SJCRH30 (cell line): ENCODE measurements at regions not wholly inside any gene's neighbourhood (a gene's known extent, or its start where the extent isn't known, plus 50 kb on each side); places are given as distances from the start of the nearest gene placed in this dataset.

Source experiments
- DNase-seq, 2 experiments: peaks; one replicate each; pipeline ENCODE4 v3.0.0-alpha.2; 2015 to 2020
- H3K27ac ChIP-seq: fragments of 250-450 bp; sonication (Bioruptor Pico); 2 replicates; pipeline ENCODE4 v1.5.1; 2020; ENCODE audit warnings: mild to moderate bottlenecking, moderate library complexity
- H3K27me3 ChIP-seq: fragments of 250-450 bp; sonication (Bioruptor Pico); 2 replicates; pipeline ENCODE4 v1.5.1; 2020; ENCODE audit warnings: mild to moderate bottlenecking, moderate library complexity
- H3K36me3 ChIP-seq: fragments of 250-450 bp; sonication (Bioruptor Pico); 2 replicates; pipeline ENCODE4 v1.5.1; 2020; ENCODE audit warnings: mild to moderate bottlenecking, moderate library complexity
- H3K4me1 ChIP-seq: fragments of 250-450 bp; sonication (Bioruptor Pico); 2 replicates; pipeline ENCODE4 v1.5.1; 2020; ENCODE audit warnings: mild to moderate bottlenecking, moderate library complexity
- H3K4me3 ChIP-seq: fragments of 250-450 bp; sonication (Bioruptor Pico); 2 replicates; pipeline ENCODE4 v1.5.1; 2020; ENCODE audit warnings: mild to moderate bottlenecking, moderate library complexity
- H3K9me3 ChIP-seq: fragments of 250-450 bp; sonication (Bioruptor Pico); replicated peaks from 2 replicates; pipeline ENCODE4 v1.5.1; 2020; ENCODE audit warnings: mild to moderate bottlenecking, moderate library complexity

DNA sequence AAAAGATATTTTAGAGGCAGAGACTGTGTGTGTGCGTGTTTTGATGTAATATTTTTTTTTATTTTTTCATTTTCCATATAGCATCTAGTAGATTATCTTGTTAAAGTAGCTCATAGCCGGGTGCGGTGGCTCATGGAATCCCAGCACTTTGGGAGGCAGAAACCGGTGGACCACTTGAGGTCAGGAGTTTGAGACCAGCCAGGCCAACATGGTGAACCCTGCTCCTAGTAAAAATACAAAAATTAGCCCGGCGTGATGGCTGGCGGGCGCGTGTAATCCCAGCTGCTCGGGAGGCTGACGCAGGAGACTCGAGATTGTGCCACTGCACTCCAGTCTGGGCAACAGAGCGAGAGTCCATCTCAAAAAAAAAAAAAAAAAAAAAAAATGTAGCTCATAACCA is 1481.2 kb upstream of the CADM2 start:
- no peak overlapping the region for H3K4me3 ChIP-seq
- H3K27ac ChIP-seq = no peak overlapping the region
- DNase-seq = no peak
- no peaks in the 10 kb centered on the region for H3K36me3 ChIP-seq
- H3K9me3 ChIP-seq = no peaks in the 10 kb centered on the region
- H3K27me3 ChIP-seq = no peaks in the 10 kb centered on the region
- H3K4me1 ChIP-seq = peaks cover 9% of the 10 kb centered on the region; the same call in 1 of the 2 replicates

DNA sequence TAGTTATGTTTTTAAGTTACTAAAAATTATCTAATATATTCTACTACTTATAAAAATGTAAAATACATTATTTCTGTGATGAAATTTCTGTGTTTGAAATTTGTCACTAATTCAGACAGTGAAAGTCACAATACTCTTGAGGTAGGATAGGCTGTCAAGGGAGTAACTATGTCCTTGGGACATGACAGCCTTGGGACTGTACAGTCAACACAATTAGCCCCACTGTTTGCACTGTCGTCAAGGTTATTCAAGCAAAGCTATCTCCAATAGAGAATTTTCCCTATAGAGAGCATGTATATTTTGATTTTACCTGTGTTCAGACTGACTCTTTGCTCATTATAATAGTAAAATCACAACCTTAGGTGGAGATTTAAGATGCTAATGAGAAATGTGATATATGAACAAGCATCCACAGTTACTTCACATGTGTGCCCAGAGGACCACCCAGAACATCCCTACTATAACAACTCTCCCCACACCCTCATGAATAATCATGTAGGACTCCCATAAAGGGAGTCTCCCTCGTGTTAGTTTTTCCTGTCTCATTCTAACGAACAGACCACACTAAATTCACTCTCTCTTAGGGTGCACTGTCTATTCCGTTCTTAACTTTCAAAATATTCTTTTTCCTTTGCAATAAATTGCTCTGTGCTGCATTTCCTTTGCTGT is 1476.3 kb upstream of the CADM2 start:
- H3K27me3 ChIP-seq = no peaks in the 10 kb centered on the region
- peaks cover 9% of the 10 kb centered on the region; the same call in 1 of the 2 replicates for H3K4me1 ChIP-seq
- DNase-seq = no peak
- no peaks in the 10 kb centered on the region for H3K36me3 ChIP-seq
- no peak overlapping the region for H3K27ac ChIP-seq
- no peaks in the 10 kb centered on the region for H3K9me3 ChIP-seq
- H3K4me3 ChIP-seq = no peak overlapping the region

DNA sequence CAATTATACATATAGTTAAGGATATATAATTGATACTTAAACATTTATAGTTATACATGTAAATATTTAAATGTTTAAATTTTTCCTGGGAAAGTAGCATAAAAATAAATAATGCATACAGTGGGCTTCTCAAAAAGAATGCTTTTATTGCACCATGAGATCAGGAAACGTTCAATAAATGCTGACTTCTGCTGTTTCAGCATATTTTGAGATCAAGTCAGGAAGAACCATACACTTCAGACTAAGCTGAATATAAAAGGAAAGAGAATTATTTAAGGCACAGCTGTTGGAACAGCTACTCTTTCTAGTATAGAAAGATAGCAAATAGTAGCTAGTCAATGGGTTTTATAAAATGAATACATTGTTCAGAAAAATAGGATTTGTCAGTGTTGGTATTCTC is 1462.3 kb upstream of the CADM2 start:
- Histone ChIP-seq H3K9me3 (no peaks in the 10 kb centered on the region), H3K36me3 (no peaks in the 10 kb centered on the region), H3K27ac (no peak overlapping the region)

DNA sequence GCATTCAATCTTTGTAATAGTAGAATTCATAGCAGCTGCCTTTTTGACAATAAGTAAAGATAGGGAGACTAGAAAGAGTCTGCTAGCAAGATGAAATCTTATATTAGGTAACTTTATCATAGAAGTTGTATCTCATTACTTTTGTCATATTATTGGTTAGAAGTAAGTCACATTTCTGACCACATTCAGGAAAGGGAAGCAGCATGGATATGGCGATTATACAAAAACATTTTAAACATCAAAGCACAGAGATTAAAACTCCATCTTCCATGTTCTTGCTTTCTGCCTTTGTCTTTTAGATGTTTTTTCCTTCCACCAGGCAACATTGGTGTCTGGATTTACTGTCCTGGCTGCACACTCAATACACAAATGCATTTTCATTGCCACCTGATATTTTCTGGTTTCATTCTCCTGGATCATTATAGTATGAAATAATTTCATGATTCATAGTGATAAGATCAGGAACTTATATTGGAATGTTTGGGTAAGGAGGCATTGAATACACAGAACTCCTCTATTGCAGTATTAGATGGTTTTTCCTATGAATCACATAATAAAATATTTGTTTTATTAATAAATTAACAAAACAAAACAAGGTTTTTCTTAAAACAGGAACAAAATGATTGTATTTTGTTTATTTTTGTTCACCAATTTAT is 1460.3 kb upstream of the CADM2 start:
- Histone ChIP-seq H3K27ac (no peak overlapping the region), H3K27me3 (no peaks in the 10 kb centered on the region), H3K4me3 (no peak overlapping the region), H3K36me3 (no peaks in the 10 kb centered on the region), H3K4me1 (no peaks in the 10 kb centered on the region), H3K9me3 (no peaks in the 10 kb centered on the region)
- no peak for DNase-seq

More for the DNA sequence above, 1462.3 kb upstream of the CADM2 start:
- Histone ChIP-seq H3K27me3 (no peaks in the 10 kb centered on the region), H3K4me1 (no peaks in the 10 kb centered on the region), H3K4me3 (no peak overlapping the region)
- no peak for DNase-seq

DNA sequence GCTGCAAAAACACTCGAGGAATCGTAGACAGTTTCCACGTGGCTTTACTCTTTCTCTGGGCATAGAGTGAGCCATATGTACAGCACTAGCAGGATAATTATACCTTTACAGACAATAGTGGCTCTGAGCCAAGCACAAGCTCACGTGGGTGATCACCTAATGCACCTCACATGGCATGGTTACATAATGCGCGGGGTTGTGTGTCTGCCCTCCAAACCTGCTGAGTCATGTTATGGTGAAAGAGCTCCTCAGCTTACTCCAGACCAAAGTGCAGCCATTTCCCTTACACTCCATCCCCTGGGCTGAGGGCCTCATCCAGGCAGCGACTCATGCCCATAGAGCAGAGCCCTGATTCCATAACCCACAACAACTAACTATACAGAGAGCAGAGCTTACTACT is 1458.4 kb upstream of the CADM2 start:
- Histone ChIP-seq H3K4me3 (no peak overlapping the region), H3K9me3 (no peaks in the 10 kb centered on the region), H3K4me1 (no peaks in the 10 kb centered on the region), H3K27ac (no peak overlapping the region), H3K36me3 (no peaks in the 10 kb centered on the region), H3K27me3 (no peaks in the 10 kb centered on the region)
- no peak for DNase-seq

DNA sequence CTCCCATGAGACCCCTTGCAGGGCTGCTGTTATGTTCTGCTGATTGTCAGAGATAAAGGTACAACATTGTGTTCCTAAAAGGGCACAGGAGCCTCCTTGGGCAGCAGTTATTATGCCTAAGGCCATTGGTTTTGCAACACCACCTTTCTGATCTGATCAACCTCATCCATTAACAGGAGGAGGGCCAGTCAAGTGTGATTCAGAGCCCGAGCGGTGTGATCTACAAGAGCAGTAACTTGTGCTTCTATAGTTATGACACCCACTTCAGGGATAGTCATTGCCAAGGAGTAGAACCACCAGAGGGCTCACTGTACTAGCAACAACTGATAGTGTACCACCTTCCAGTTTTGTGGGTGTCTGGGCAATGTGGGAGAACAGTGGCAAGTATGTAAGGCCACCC is 1457.9 kb upstream of the CADM2 start:
- H3K4me1 ChIP-seq = no peaks in the 10 kb centered on the region
- H3K27ac ChIP-seq = no peak overlapping the region
- H3K27me3 ChIP-seq = no peaks in the 10 kb centered on the region
- H3K4me3 ChIP-seq = no peak overlapping the region
- DNase-seq = no peak
- H3K36me3 ChIP-seq = no peaks in the 10 kb centered on the region
- no peaks in the 10 kb centered on the region for H3K9me3 ChIP-seq

DNA sequence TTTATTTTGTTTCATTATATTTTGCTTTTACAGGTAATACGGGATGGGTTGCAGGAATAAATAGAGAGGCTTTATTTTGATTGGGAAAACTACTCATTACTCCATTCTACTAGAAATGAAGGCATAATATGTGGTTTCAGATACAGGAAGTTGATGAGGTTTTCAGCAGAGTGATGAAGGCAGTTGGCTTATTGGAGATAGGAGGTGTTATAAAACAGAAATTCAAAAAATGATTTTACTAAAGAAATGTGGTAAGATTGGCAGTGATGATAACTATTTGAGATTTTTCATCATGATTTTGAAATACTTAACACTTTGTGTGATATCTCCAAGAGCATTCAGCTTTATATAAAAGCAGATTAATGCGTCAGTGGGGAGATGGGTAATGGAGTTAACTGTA is 1445.7 kb upstream of the CADM2 start:
- H3K27me3 ChIP-seq = no peaks in the 10 kb centered on the region
- no peak overlapping the region for H3K4me3 ChIP-seq
- H3K27ac ChIP-seq = no peak overlapping the region
- H3K9me3 ChIP-seq = no peaks in the 10 kb centered on the region
- H3K36me3 ChIP-seq = no peaks in the 10 kb centered on the region
- DNase-seq = no peak
- H3K4me1 ChIP-seq = no peaks in the 10 kb centered on the region

DNA sequence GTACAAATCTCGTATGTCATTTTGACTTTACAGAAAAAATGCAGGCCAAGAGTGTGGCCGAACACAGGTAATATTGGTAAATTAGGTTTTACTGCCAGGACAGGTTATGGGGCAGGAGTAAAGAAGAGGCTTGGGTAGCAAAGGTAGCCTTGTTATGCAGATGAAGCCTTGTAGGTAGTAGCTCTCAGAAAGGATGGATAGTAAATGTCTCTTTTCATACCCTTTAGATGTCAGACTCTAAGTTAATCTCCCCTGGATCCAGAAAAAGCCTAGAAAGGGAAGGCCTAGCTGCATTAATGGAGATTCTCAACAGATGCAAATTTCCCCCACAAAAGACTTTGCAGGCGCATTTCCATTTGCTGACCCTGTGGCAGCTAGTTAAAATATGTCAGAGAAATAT is 1445.1 kb upstream of the CADM2 start:
- DNase-seq = no peak
- Histone ChIP-seq H3K9me3 (no peaks in the 10 kb centered on the region), H3K4me1 (no peaks in the 10 kb centered on the region)

DNA sequence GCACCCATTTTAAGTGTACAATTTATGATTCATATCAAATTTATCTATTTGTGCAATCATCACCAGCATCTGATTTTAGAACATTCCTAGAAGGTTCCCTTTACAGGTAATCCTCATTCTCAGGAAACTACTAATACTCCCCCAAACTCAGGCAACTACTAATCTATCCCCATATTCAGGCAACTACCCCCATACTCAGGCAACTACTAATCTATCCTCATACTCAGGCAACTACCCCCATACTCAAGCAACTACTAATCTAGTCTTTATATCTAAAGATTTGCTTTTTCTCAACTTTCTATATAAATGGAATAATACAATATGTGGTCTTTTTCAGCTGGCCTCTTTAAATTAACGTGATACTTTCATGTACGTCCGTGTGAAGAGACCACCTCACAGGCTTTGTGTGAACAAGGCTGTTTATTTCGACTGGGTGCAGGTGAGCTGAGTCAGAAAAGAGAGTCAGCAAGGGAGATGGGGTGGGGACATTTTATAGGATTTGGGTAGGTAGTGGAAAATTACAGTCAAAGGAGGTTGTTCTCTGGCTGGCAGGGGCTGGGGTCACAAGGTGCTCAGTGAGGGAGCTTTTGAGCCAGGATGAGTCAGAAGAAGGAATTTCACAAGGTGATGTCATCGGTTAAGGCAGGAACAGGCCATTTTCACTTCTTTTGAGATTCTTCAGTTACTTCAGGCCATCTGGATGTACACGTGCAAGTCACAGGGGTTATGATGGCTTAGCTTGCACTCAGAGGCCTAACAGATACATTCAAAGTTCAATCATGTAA is 1444.5 kb upstream of the CADM2 start:
- DNase-seq = no peak
- Histone ChIP-seq H3K27ac (no peak overlapping the region), H3K27me3 (no peaks in the 10 kb centered on the region), H3K4me3 (no peak overlapping the region), H3K4me1 (no peaks in the 10 kb centered on the region), H3K9me3 (no peaks in the 10 kb centered on the region), H3K36me3 (no peaks in the 10 kb centered on the region)

More for the DNA sequence above, 1445.1 kb upstream of the CADM2 start:
- Histone ChIP-seq H3K4me3 (no peak overlapping the region), H3K27ac (no peak overlapping the region), H3K36me3 (no peaks in the 10 kb centered on the region), H3K27me3 (no peaks in the 10 kb centered on the region)

DNA sequence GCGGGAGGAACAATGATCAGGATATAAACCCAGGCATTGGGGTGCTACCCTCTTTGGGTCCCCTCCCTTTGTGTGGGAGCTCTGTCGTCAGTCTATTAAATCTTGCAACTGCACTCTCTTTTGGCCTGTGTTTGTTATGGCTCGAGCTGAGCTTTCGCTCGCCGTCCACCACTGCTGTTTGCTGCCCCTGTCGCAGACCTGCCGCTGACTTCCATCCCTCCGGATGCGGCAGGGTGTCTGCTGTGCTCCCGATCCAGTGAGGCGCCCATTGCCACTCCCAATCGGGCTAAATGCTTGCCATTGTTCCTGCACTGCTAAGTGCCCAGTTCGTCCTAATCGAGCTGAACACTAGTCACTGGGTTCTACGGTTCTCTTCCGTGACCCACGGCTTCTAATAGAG is 1443.7 kb upstream of the CADM2 start:
- DNase-seq = no peak
- Histone ChIP-seq H3K27ac (no peak overlapping the region), H3K9me3 (no peaks in the 10 kb centered on the region), H3K27me3 (no peaks in the 10 kb centered on the region), H3K4me3 (no peak overlapping the region), H3K36me3 (no peaks in the 10 kb centered on the region), H3K4me1 (no peaks in the 10 kb centered on the region)

DNA sequence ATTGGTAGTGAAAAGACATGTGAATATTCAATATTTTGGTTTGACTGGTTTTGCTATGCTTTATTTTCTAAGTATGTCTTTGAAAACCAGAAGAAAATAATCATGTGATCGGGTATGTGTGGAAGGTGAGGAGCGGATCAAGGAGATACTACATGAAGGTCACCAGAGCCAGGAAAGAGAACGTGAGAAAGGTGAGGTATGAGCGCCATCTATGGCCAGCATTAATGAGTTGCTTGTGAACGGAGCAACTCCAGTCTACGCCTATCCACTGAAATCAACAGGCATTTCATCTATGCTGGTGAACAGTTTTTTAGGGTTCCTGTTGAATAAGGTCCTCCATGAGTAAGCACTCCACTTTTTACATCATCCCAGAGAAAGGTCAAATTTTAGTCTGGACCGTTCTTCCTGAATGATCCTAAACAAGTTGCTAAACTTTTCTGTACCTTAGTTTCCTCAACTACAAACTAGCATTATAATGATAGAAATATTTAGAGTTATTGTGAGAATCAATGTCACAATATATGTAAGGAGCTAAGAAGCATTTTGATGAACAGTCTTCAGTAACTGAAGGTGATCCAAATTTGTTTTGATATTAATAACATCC is 1435.2 kb upstream of the CADM2 start:
- DNase-seq = peak; percentile 44 to 76
- H3K27me3 ChIP-seq = no peaks in the 10 kb centered on the region
- no peaks in the 10 kb centered on the region for H3K4me1 ChIP-seq
- no peak overlapping the region for H3K4me3 ChIP-seq
- no peaks in the 10 kb centered on the region for H3K36me3 ChIP-seq
- no peaks in the 10 kb centered on the region for H3K9me3 ChIP-seq
- no peak overlapping the region for H3K27ac ChIP-seq

DNA sequence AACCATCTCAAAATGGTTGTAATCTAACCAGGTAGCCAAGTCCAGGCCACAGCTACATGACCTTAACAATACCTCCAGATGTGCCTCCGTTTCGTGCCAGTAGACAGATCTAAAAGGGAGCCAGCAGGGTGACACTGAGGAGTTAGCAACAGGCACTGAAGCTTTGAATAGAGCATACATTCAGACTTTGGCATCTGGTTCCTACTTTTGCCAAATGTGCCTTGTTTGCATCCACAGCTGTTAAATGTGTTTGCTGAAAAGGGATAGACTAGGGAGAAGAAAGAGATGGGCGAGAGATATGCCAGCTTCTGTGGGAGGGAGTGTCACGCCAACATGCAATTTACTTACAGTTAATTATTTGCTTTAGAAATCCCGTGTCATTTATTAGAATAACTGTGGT is 1433.9 kb upstream of the CADM2 start:
- Histone ChIP-seq H3K36me3 (no peaks in the 10 kb centered on the region), H3K4me1 (no peaks in the 10 kb centered on the region), H3K9me3 (no peaks in the 10 kb centered on the region), H3K27ac (no peak overlapping the region), H3K27me3 (no peaks in the 10 kb centered on the region), H3K4me3 (no peak overlapping the region)
- peak in 1 of 2 experiments; percentile 13 for DNase-seq

DNA sequence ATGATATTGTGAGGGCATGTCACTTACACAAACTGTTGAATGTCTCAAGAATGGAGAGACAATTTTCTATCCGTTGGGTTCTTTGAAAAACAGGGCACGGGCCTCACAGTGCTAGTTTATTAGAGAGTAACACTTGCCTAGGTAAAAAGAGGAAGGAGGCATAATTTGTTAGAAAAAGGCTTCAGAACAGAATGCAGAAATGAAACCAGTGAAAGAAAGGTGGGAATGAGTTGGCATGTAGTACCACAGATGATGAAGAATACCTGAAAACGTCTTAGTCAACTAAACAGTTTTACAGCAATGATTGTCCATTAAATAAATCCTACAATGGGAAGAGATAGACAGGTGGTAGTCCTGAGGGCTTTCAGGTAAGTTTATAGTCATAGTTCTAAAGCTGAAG is 1399.7 kb upstream of the CADM2 start:
- H3K36me3 ChIP-seq = no peaks in the 10 kb centered on the region
- no peaks in the 10 kb centered on the region for H3K27me3 ChIP-seq
- no peak overlapping the region for H3K27ac ChIP-seq
- H3K4me1 ChIP-seq = no peaks in the 10 kb centered on the region
- no peak overlapping the region for H3K4me3 ChIP-seq
- no peak for DNase-seq
- H3K9me3 ChIP-seq = no peaks in the 10 kb centered on the region

DNA sequence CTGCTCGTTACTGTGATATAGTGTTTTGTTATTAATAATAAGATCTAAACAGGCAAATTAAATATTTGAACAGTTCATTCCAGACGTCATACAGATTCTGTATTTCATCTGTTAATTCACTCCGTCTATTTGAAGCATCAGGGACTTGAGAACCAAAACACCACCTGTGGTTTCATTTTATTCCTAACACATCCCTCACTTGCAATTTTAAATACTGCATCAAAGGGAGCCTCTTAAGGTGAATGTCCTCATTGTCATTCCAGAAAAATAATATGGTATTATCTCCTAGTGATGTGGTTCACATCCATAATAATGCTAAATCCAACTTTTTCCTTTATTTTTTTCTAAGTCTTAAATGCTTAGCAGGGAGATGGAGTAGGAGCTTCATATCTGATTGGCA is 1390.9 kb upstream of the CADM2 start:
- H3K27ac ChIP-seq = no peak overlapping the region
- no peaks in the 10 kb centered on the region for H3K27me3 ChIP-seq
- no peaks in the 10 kb centered on the region for H3K36me3 ChIP-seq
- no peak for DNase-seq
- no peaks in the 10 kb centered on the region for H3K9me3 ChIP-seq
- no peak overlapping the region for H3K4me3 ChIP-seq
- no peaks in the 10 kb centered on the region for H3K4me1 ChIP-seq

DNA sequence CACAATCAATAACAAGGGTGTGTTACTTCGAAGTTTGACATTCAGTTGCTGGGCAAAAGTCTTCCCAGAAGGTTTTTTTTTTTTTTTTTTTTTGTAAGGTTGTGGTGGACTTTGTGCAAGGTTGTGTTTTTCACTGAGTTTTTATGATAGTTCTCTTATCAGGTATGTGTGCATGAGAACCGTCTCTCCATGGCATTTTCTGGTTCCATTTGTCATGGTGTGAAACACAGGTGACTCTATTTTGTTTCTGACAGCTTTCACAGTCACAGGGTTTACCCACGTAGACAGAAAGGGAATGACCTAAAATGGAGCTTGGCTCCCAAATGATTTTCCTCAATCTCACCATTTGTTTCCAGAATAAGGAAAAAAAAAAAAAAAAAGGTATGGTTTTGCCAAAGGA is 1377.2 kb upstream of the CADM2 start:
- Histone ChIP-seq H3K27me3 (no peaks in the 10 kb centered on the region), H3K27ac (no peak overlapping the region), H3K36me3 (no peaks in the 10 kb centered on the region), H3K4me1 (no peaks in the 10 kb centered on the region), H3K9me3 (no peaks in the 10 kb centered on the region), H3K4me3 (no peak overlapping the region)
- DNase-seq = no peak
